ENCODE measurements at regions not wholly inside any gene's neighbourhood (a gene's known extent, or its start where the extent isn't known, plus 50 kb on each side); places are given as distances from the start of the nearest gene placed in this dataset.

- no peak for TF ChIP-seq CTCF (IDR thresholded peaks at IDR 0.05; ENCODE audit: insufficient read depth, low read depth, low read length, missing control alignments)
- H3K4me3 ChIP-seq (ENCODE audit: low read length) = no peak overlapping the region
- no peak for DNase-seq (ENCODE audit: low read depth)
Measured at GRCh38 chr10:44194435-44194834, 190.5 kb downstream of the CXCL12 start.

- DNase-seq (ENCODE audit: low read depth) = no peak
- TF ChIP-seq CTCF (IDR thresholded peaks at IDR 0.05; ENCODE audit: insufficient read depth, low read depth, low read length, missing control alignments) = no peak
- no peak overlapping the region for H3K4me3 ChIP-seq (ENCODE audit: low read length)
Measured at GRCh38 chr10:44193567-44194220, 191.2 kb downstream of the CXCL12 start.

- no peak for DNase-seq (ENCODE audit: low read depth)
- no peak overlapping the region for H3K4me3 ChIP-seq (ENCODE audit: low read length)
- no peak for TF ChIP-seq CTCF (IDR thresholded peaks at IDR 0.05; ENCODE audit: insufficient read depth, low read depth, low read length, missing control alignments)
Measured at GRCh38 chr10:44193166-44193565, 191.7 kb downstream of the CXCL12 start.

- no peak overlapping the region for H3K4me3 ChIP-seq (ENCODE audit: low read length)
- no peak for TF ChIP-seq CTCF (IDR thresholded peaks at IDR 0.05; ENCODE audit: insufficient read depth, low read depth, low read length, missing control alignments)
- no peak for DNase-seq (ENCODE audit: low read depth)
Measured at GRCh38 chr10:44192435-44192834, 192.5 kb downstream of the CXCL12 start.

- no peak for DNase-seq (ENCODE audit: low read depth)
- no peak for TF ChIP-seq CTCF (IDR thresholded peaks at IDR 0.05; ENCODE audit: insufficient read depth, low read depth, low read length, missing control alignments)
- no peak overlapping the region for H3K4me3 ChIP-seq (ENCODE audit: low read length)
Measured at GRCh38 chr10:44190541-44190940, 194.4 kb downstream of the CXCL12 start.

GRCh38 chr10:44186821-44187220 lies 198.1 kb downstream of the CXCL12 start:
- no peak for TF ChIP-seq CTCF (IDR thresholded peaks at IDR 0.05; ENCODE audit: insufficient read depth, low read depth, low read length, missing control alignments)
- no peak overlapping the region for H3K4me3 ChIP-seq (ENCODE audit: low read length)

GRCh38 chr10:44186150-44186549 lies 198.7 kb downstream of the CXCL12 start:
- H3K4me3 ChIP-seq (ENCODE audit: low read length) = no peak overlapping the region
- DNase-seq (ENCODE audit: low read depth) = no peak
- TF ChIP-seq CTCF (IDR thresholded peaks at IDR 0.05; ENCODE audit: insufficient read depth, low read depth, low read length, missing control alignments) = no peak

More at GRCh38 chr10:44186821-44187220, 198.1 kb downstream of the CXCL12 start:
- no peak for DNase-seq (ENCODE audit: low read depth)

Measured in epithelial cell of esophagus (primary cell).